Kidney (tissue), 13 donors: ENCODE measurements at regions not wholly inside any gene's neighbourhood (a gene's known extent, or its start where the extent isn't known, plus 50 kb on each side); places are given as distances from the start of the nearest gene placed in this dataset.

Experiments used
- DNase-seq, 5 donors: peaks; one replicate each; pipeline ENCODE4 v3.0.0-alpha.2; 2013 to 2020
- FAIRE-seq: peaks from 2 replicates; lab custom pipeline; 2012; peaks lifted over from hg19 to GRCh38; lab: Jason Lieb, UNC
- H3K27ac ChIP-seq, 2 donors: one replicate each; pipeline ENCODE4 v1.7.0; 2013; ENCODE audit warnings: low read depth in 2 of 2, low read length in 2 of 2, inconsistent platforms in 1 of 2
- H3K27me3 ChIP-seq: one replicate; pipeline ENCODE4 v1.7.1; 2013; ENCODE audit warnings: low read length, inconsistent platforms; ENCODE audit not compliant: control insufficient read depth, insufficient read depth
- H3K36me3 ChIP-seq, 3 donors: one replicate each; pipeline versions ENCODE4 v1.7.0 to v1.7.1; 2013; ENCODE audit warnings: low read length in 3 of 3, control low read depth in 1 of 3, inconsistent platforms in 1 of 3; ENCODE audit not compliant: insufficient read depth in 3 of 3, control insufficient read depth in 2 of 3
- H3K4me1 ChIP-seq, 3 donors: one replicate each; pipeline versions ENCODE4 v1.7.0 to v1.7.1; 2013; ENCODE audit warnings: low read length in 3 of 3, inconsistent platforms in 1 of 3, low read depth in 1 of 3; ENCODE audit not compliant: control insufficient read depth in 2 of 3, insufficient read depth in 2 of 3
- H3K4me3 ChIP-seq, 3 donors: one replicate each; pipeline versions ENCODE4 v1.7.0 to v1.8.1; 2013; ENCODE audit warnings: low read length in 3 of 3, control low read depth in 1 of 3, inconsistent platforms in 1 of 3
- H3K9ac ChIP-seq, 3 donors: one replicate each; pipeline versions ENCODE4 v1.7.0 to v1.7.1; 2013; ENCODE audit warnings: low read length in 3 of 3, control low read depth in 1 of 3, inconsistent platforms in 1 of 3
- H3K9me3 ChIP-seq, 3 donors: one replicate each; pipeline versions ENCODE4 v1.7.0 to v1.7.1; 2013; ENCODE audit warnings: low read length in 3 of 3, control low read depth in 1 of 3, inconsistent platforms in 1 of 3; ENCODE audit not compliant: control insufficient read depth in 2 of 3, insufficient read depth in 1 of 3
- intact Hi-C: fragments of 100-400 bp; cut with DNase I; formaldehyde crosslinking; loops from one replicate; pipeline ENCODE4 v1.11.1; 2022
- TF ChIP-seq, protein P1 (sequence below): IDR thresholded peaks from 3 replicates; pipeline ENCODE4 v1.5.1; 2012; ENCODE audit warnings: mild to moderate bottlenecking, moderate library complexity, borderline replicate concordance; ENCODE audit not compliant: insufficient read depth; ENCODE audit errors: extremely low read depth
- donor health status: control.
- donor health status: control.
- donor health status: control.
- donor health status: control.
- donor health status: control.
- donor health status: DM: yes; HTN: yes; CAD: no.
- donor health status: Normal renal cell carcinoma (clear cell type).

DNA sequence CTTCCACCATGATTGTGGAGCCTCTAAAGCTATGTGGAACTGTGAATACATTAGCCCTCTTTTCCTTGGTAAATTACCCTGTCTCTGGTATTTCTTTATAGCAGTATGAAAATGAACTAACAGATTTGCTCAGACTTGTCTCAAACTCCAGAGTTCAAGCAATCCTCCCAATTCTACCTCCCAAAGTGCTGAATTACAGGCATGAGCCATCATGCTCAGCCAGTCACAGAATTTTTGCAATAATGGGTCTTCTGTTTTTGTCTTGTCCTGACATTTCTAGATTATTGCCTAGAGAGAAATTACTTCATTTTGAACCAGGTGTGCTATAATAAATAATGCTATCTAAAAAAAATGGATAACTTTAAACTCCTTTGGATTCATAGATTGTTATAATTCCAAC lies 1414.5 kb downstream of the NLGN4Y start:
- H3K9ac ChIP-seq: no peak overlapping the region
- intact Hi-C loops: no loop called here

GRCh38 chrY:15951041-15951440 lies 1426.7 kb downstream of the NLGN4Y start:
- TF ChIP-seq, protein P1, sequence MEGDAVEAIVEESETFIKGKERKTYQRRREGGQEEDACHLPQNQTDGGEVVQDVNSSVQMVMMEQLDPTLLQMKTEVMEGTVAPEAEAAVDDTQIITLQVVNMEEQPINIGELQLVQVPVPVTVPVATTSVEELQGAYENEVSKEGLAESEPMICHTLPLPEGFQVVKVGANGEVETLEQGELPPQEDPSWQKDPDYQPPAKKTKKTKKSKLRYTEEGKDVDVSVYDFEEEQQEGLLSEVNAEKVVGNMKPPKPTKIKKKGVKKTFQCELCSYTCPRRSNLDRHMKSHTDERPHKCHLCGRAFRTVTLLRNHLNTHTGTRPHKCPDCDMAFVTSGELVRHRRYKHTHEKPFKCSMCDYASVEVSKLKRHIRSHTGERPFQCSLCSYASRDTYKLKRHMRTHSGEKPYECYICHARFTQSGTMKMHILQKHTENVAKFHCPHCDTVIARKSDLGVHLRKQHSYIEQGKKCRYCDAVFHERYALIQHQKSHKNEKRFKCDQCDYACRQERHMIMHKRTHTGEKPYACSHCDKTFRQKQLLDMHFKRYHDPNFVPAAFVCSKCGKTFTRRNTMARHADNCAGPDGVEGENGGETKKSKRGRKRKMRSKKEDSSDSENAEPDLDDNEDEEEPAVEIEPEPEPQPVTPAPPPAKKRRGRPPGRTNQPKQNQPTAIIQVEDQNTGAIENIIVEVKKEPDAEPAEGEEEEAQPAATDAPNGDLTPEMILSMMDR: no peak
- no peak for DNase-seq
- H3K27ac ChIP-seq: no peak overlapping the region
- no peaks in the 10 kb centered on the region for H3K4me1 ChIP-seq
- H3K4me3 ChIP-seq: no peak overlapping the region
- H3K36me3 ChIP-seq: no peaks in the 10 kb centered on the region
- no peak overlapping the region for H3K9ac ChIP-seq
- intact Hi-C loops: no loop called here
- no peaks in the 10 kb centered on the region for H3K27me3 ChIP-seq
- H3K9me3 ChIP-seq: no peaks in the 10 kb centered on the region
- no peak for FAIRE-seq

More for the DNA sequence above, 1414.5 kb downstream of the NLGN4Y start:
- Histone ChIP-seq H3K4me1 (no peaks in the 10 kb centered on the region), H3K4me3 (no peak overlapping the region), H3K27me3 (no peaks in the 10 kb centered on the region), H3K9me3 (no peaks in the 10 kb centered on the region), H3K36me3 (no peaks in the 10 kb centered on the region), H3K27ac (no peak overlapping the region)
- FAIRE-seq (no peak), DNase-seq (no peak)
- TF ChIP-seq, protein P1: no peak

GRCh38 chrY:15968800-15969199 lies 1444.5 kb downstream of the NLGN4Y start:
- no peak for FAIRE-seq
- H3K9me3 ChIP-seq: no peaks in the 10 kb centered on the region
- intact Hi-C loops: no loop called here

More at GRCh38 chrY:15968800-15969199, 1444.5 kb downstream of the NLGN4Y start:
- Histone ChIP-seq H3K9ac (no peak overlapping the region), H3K36me3 (no peaks in the 10 kb centered on the region), H3K4me3 (no peak overlapping the region), H3K27ac (no peak overlapping the region), H3K27me3 (no peaks in the 10 kb centered on the region), H3K4me1 (no peaks in the 10 kb centered on the region)
- TF ChIP-seq, protein P1: no peak
- no peak for DNase-seq
